ENCODE measurements at regions not wholly inside any gene's neighbourhood (a gene's known extent, or its start where the extent isn't known, plus 50 kb on each side); places are given as distances from the start of the nearest gene placed in this dataset.

GRCh38 chr7:26444555-26444954 is 152.9 kb downstream of the SNX10 start:
- H3K4me1 ChIP-seq (ENCODE audit: insufficient read depth, low read length) = no peaks in the 10 kb centered on the region
- no peaks in the 10 kb centered on the region for H3K36me3 Mint-ChIP-seq
- H3K27ac ChIP-seq (ENCODE audit: low read depth, low read length) = no peak overlapping the region
- H3K27me3 Mint-ChIP-seq = peaks cover 2 to 23% of the 10 kb centered on the region in 2 donors
- CTCF ChIA-PET (ENCODE audit: partially characterized antibody) = no interaction called here
- no peak overlapping the region for H3K4me3 Mint-ChIP-seq
- H3K27ac Mint-ChIP-seq = no peak overlapping the region
- intact Hi-C loops (cut with micrococcal nuclease) = no loop called here
- H3K27me3 ChIP-seq (ENCODE audit: insufficient read depth, low read length) = no peaks in the 10 kb centered on the region
- H3K9me3 ChIP-seq (ENCODE audit: control insufficient read depth in 1 of 2, low read length in 2 of 2) = no peaks in the 10 kb centered on the region
- no peaks in the 10 kb centered on the region for H3K4me1 Mint-ChIP-seq
- POLR2A ChIA-PET (ENCODE audit: partially characterized antibody) = no interaction called here
- no peak for DNase-seq
- no peak overlapping the region for H3K4me3 ChIP-seq (ENCODE audit: low read length in 2 of 2)
- H3K36me3 ChIP-seq (ENCODE audit: insufficient read depth, low read length) = no peaks in the 10 kb centered on the region
- peaks cover 0 to 3% (median 0%) of the 10 kb centered on the region in 8 donors for H3K9me3 Mint-ChIP-seq

- no peak overlapping the region for H3K27ac ChIP-seq (ENCODE audit: low read depth, low read length)
- Mint-ChIP-seq H3K27me3 (peaks cover 0 to 23% of the 10 kb centered on the region in 2 donors), H3K4me3 (no peak overlapping the region), H3K27ac (no peak overlapping the region), H3K9me3 (peaks cover 0 to 3% (median 0%) of the 10 kb centered on the region in 8 donors), H3K36me3 (no peaks in the 10 kb centered on the region), H3K4me1 (no peaks in the 10 kb centered on the region)
- DNase-seq = no peak
- H3K36me3 ChIP-seq (ENCODE audit: insufficient read depth, low read length) = no peaks in the 10 kb centered on the region
- H3K4me1 ChIP-seq (ENCODE audit: insufficient read depth, low read length) = no peaks in the 10 kb centered on the region
- intact Hi-C loops (cut with micrococcal nuclease) = no loop called here
- ChIA-PET CTCF (ENCODE audit: partially characterized antibody) (no interaction called here), POLR2A (ENCODE audit: partially characterized antibody) (no interaction called here)
- H3K9me3 ChIP-seq (ENCODE audit: control insufficient read depth in 1 of 2, low read length in 2 of 2) = no peaks in the 10 kb centered on the region
- no peaks in the 10 kb centered on the region for H3K27me3 ChIP-seq (ENCODE audit: insufficient read depth, low read length)
- no peak overlapping the region for H3K4me3 ChIP-seq (ENCODE audit: low read length in 2 of 2)
Measured at GRCh38 chr7:26447116-26447515, 155.5 kb downstream of the SNX10 start.

- Histone ChIP-seq H3K36me3 (ENCODE audit: insufficient read depth, low read length) (no peaks in the 10 kb centered on the region), H3K4me3 (ENCODE audit: low read length in 2 of 2) (no peak overlapping the region), H3K9me3 (ENCODE audit: control insufficient read depth in 1 of 2, low read length in 2 of 2) (no peaks in the 10 kb centered on the region), H3K4me1 (ENCODE audit: insufficient read depth, low read length) (no peaks in the 10 kb centered on the region), H3K27me3 (ENCODE audit: insufficient read depth, low read length) (no peaks in the 10 kb centered on the region), H3K27ac (ENCODE audit: low read depth, low read length) (no peak overlapping the region)
- peaks cover 0 to 3% (median 0%) of the 10 kb centered on the region in 8 donors for H3K9me3 Mint-ChIP-seq
- no peak for DNase-seq
- H3K4me1 Mint-ChIP-seq = no peaks in the 10 kb centered on the region
- CTCF ChIA-PET (ENCODE audit: partially characterized antibody) = no interaction called here
- no peaks in the 10 kb centered on the region for H3K36me3 Mint-ChIP-seq
- intact Hi-C loops (cut with micrococcal nuclease) = no loop called here
- POLR2A ChIA-PET (ENCODE audit: partially characterized antibody) = no interaction called here
- H3K27me3 Mint-ChIP-seq = peaks cover 0 to 18% of the 10 kb centered on the region in 2 donors
- no peak overlapping the region for H3K27ac Mint-ChIP-seq
- no peak overlapping the region for H3K4me3 Mint-ChIP-seq
Measured at GRCh38 chr7:26449175-26450165, 157.8 kb downstream of the SNX10 start.

GRCh38 chr7:26451997-26452396 is 160.3 kb downstream of the SNX10 start:
- ChIA-PET CTCF (ENCODE audit: partially characterized antibody) (no interaction called here), POLR2A (ENCODE audit: partially characterized antibody) (no interaction called here)
- peaks cover 0 to 10% of the 10 kb centered on the region in 2 donors for H3K27me3 Mint-ChIP-seq
- no peak overlapping the region for H3K4me3 Mint-ChIP-seq
- H3K36me3 ChIP-seq (ENCODE audit: insufficient read depth, low read length) = no peaks in the 10 kb centered on the region
- no peaks in the 10 kb centered on the region for H3K27me3 ChIP-seq (ENCODE audit: insufficient read depth, low read length)
- H3K9me3 ChIP-seq (ENCODE audit: control insufficient read depth in 1 of 2, low read length in 2 of 2) = no peaks in the 10 kb centered on the region
- no peak for DNase-seq
- no peak overlapping the region for H3K4me3 ChIP-seq (ENCODE audit: low read length in 2 of 2)
- intact Hi-C loops (cut with micrococcal nuclease) = no loop called here
- no peak overlapping the region for H3K27ac Mint-ChIP-seq
- no peaks in the 10 kb centered on the region for H3K9me3 Mint-ChIP-seq
- no peaks in the 10 kb centered on the region for H3K4me1 ChIP-seq (ENCODE audit: insufficient read depth, low read length)
- H3K4me1 Mint-ChIP-seq = no peaks in the 10 kb centered on the region
- no peaks in the 10 kb centered on the region for H3K36me3 Mint-ChIP-seq
- no peak overlapping the region for H3K27ac ChIP-seq (ENCODE audit: low read depth, low read length)

GRCh38 chr7:26454180-26454579 is 162.5 kb downstream of the SNX10 start:
- CTCF ChIA-PET (ENCODE audit: partially characterized antibody) = no interaction called here
- H3K4me3 Mint-ChIP-seq = no peak overlapping the region
- H3K27me3 ChIP-seq (ENCODE audit: insufficient read depth, low read length) = no peaks in the 10 kb centered on the region
- no peaks in the 10 kb centered on the region for H3K36me3 Mint-ChIP-seq
- H3K27ac Mint-ChIP-seq = no peak overlapping the region
- no peak for DNase-seq
- POLR2A ChIA-PET (ENCODE audit: partially characterized antibody) = no interaction called here
- H3K4me3 ChIP-seq (ENCODE audit: low read length in 2 of 2) = no peak overlapping the region
- intact Hi-C loops (cut with micrococcal nuclease) = no loop called here
- H3K9me3 ChIP-seq (ENCODE audit: control insufficient read depth in 1 of 2, low read length in 2 of 2) = no peaks in the 10 kb centered on the region
- H3K36me3 ChIP-seq (ENCODE audit: insufficient read depth, low read length) = no peaks in the 10 kb centered on the region
- no peaks in the 10 kb centered on the region for H3K9me3 Mint-ChIP-seq
- no peak overlapping the region for H3K27ac ChIP-seq (ENCODE audit: low read depth, low read length)
- no peaks in the 10 kb centered on the region for H3K4me1 Mint-ChIP-seq
- H3K4me1 ChIP-seq (ENCODE audit: insufficient read depth, low read length) = no peaks in the 10 kb centered on the region
- H3K27me3 Mint-ChIP-seq = peaks cover 0 to 3% of the 10 kb centered on the region in 2 donors

GRCh38 chr7:26457696-26458327 is 166.2 kb downstream of the SNX10 start:
- H3K27ac Mint-ChIP-seq = no peak overlapping the region
- H3K4me1 ChIP-seq (ENCODE audit: insufficient read depth, low read length) = no peaks in the 10 kb centered on the region
- no peaks in the 10 kb centered on the region for H3K36me3 Mint-ChIP-seq
- intact Hi-C loops (cut with micrococcal nuclease) = no loop called here
- CTCF ChIA-PET (ENCODE audit: partially characterized antibody) = no interaction called here
- no peak overlapping the region for H3K27ac ChIP-seq (ENCODE audit: low read depth, low read length)
- no peak for DNase-seq
- H3K4me3 Mint-ChIP-seq = no peak overlapping the region
- H3K27me3 Mint-ChIP-seq = peaks cover 2 to 13% of the 10 kb centered on the region in 2 donors
- H3K27me3 ChIP-seq (ENCODE audit: insufficient read depth, low read length) = no peaks in the 10 kb centered on the region
- POLR2A ChIA-PET (ENCODE audit: partially characterized antibody) = no interaction called here
- H3K9me3 Mint-ChIP-seq = no peaks in the 10 kb centered on the region
- no peaks in the 10 kb centered on the region for H3K4me1 Mint-ChIP-seq
- H3K36me3 ChIP-seq (ENCODE audit: insufficient read depth, low read length) = no peaks in the 10 kb centered on the region
- no peaks in the 10 kb centered on the region for H3K9me3 ChIP-seq (ENCODE audit: control insufficient read depth in 1 of 2, low read length in 2 of 2)
- no peak overlapping the region for H3K4me3 ChIP-seq (ENCODE audit: low read length in 2 of 2)

- no peak for DNase-seq
- Histone ChIP-seq H3K36me3 (ENCODE audit: insufficient read depth, low read length) (no peaks in the 10 kb centered on the region), H3K4me3 (ENCODE audit: low read length in 2 of 2) (no peak overlapping the region), H3K4me1 (ENCODE audit: insufficient read depth, low read length) (no peaks in the 10 kb centered on the region), H3K27me3 (ENCODE audit: insufficient read depth, low read length) (no peaks in the 10 kb centered on the region), H3K27ac (ENCODE audit: low read depth, low read length) (no peak overlapping the region), H3K9me3 (ENCODE audit: control insufficient read depth in 1 of 2, low read length in 2 of 2) (no peaks in the 10 kb centered on the region)
- no peak overlapping the region for H3K27ac Mint-ChIP-seq
- ChIA-PET POLR2A (ENCODE audit: partially characterized antibody) (no interaction called here), CTCF (ENCODE audit: partially characterized antibody) (interaction anchor here (0.9 kb wide), 1 partner anchor 42 kb away, joined by 3 read pairs; no protein-coding TSS in a partner anchor)
- H3K4me1 Mint-ChIP-seq = no peaks in the 10 kb centered on the region
- no peak overlapping the region for H3K4me3 Mint-ChIP-seq
- peaks cover 2 to 17% of the 10 kb centered on the region in 2 donors for H3K27me3 Mint-ChIP-seq
- intact Hi-C loops (cut with micrococcal nuclease) = no loop called here
- no peaks in the 10 kb centered on the region for H3K9me3 Mint-ChIP-seq
- H3K36me3 Mint-ChIP-seq = no peaks in the 10 kb centered on the region
Measured at GRCh38 chr7:26458466-26459145, 166.9 kb downstream of the SNX10 start.
